DMS153 treated with DMSO at 0.1 percent for 48 hours (cell line): ENCODE measurements at regions not wholly inside any gene's neighbourhood (a gene's known extent, or its start where the extent isn't known, plus 50 kb on each side); places are given as distances from the start of the nearest gene placed in this dataset.

Experiments used
- DNase-seq: peaks from one replicate; lab custom pipeline; 2025; ENCODE audit not compliant: unreplicated experiment; lab: John Stamatoyannopoulos, UW

DNA sequence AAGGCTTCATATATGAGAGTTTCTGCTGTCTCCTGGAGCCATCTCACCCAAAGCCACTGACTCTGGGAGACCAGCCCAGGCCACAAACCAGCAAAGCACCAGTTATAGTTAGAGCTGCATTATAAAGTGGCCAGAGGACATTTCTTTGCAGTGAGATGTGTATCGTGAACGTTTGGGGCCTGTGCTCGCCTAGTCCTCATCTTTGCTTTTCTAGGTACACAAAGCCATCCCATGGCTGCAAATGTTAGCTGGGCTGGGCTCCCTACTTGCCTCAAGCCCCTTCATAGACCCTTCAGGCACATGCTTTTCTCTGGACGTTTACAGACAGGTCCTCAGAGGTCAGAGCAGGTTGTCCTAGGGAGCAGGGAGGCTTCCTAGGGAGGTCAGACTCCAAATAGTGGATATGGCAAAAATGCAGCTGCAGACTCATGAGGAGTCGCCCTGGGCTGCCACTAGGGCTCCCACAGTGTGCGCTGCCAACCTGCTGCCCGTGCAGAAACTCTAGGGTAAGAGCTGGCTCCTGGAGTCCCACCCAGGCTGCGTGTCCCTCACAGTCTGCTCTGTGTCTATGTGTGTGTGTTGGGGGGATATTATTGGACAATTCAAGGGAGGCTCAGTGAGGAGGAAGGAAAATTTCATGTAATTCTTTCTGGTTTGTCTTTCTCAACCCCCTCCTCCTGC lies 141.0 kb downstream of the RPIA start:
- no peak for DNase-seq

DNA sequence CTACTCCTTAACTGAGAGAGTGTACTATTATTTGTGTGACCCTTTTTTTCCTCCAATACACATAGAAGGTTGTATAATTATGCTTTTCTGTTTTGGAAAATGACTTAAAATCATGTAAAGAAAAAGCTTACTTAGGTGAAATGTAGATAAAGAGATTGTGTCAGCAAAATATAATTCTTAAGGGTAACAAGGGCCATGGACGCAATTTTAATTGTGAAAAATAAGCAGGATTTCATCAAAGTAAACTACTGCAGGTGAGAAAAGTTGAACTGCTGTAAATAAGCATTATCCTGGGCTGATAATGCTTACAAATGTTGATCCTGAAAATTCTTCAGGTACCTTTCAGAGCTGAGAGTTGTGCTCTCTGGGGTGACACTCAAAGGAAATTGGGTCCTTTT lies 141.5 kb downstream of the RPIA start:
- DNase-seq = no peak

DNA sequence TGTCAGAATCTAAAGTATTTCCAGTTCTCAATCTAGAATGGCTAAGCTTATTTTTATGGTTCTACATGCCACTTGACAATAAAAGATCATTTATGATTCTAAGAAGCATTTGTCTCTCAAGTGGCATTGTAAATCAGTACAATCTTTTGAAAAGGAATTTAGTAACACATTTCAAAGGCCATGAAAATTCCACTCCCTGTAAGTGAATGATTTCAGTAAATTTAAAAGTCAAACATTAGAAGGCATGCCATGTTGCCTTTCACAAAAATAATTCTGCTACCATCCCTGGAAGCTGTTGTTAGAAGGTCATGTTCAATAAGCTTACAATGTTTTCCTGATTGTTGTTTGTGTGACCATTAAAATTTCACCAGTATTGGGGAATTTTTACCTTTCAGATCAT lies 142.9 kb downstream of the RPIA start:
- no peak for DNase-seq

DNA sequence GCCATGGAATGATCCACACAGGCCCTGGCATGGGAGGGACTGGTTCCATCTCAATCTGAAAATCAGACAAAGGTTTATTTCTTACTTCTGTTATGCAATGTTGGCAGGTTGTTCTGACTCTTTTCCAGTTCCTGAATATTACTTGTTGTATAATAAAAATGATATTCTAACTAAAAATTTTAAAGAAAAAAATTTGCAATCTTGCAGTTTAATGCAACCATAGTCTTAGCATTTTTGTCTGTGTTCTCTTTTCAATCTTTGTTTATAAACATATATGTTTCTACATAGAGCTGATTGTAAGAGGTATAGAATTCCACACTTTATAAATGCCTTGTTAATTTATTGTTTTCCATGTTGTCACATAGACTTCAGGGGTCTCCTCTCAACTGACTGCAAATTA lies 143.4 kb downstream of the RPIA start:
- no peak for DNase-seq

DNA sequence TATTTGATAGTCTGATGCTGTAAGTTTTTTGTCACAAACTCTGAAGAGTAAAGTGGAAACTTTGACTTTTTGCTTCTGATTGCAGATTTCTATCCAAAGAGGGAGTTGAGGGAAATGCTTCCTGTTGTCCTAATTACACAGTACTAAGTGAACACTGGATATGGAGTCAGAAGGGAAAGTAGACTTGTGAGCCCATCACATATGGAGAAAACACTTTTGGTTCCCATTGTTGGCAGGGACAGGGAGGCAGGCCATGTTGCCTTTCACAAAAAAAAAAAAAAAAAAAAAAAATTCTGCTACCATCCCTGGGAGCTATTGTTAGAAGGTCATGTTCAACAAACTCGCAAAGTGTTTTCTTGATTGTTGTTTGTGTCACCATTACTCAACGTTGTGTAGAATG lies 144.3 kb downstream of the RPIA start:
- no peak for DNase-seq

DNA sequence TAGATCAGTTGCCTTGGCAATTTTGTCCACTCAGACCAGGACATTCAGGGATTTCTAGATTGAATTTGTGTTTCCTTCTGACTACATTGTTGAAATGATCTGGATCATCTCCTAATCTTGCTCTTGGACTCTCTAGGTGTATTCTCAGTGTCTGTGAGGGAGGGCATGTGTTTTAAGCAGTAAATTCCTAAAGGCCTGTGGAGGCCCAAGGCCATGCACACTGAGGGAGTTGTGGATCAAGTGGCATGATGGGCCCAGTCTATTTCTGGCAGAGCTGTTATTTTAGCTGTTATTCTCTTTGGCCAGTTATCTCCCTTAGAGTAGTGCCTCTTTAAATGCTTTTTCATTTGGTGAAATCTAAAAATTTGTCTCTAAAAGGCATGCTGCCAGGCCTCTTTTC lies 144.9 kb downstream of the RPIA start:
- DNase-seq = no peak

DNA sequence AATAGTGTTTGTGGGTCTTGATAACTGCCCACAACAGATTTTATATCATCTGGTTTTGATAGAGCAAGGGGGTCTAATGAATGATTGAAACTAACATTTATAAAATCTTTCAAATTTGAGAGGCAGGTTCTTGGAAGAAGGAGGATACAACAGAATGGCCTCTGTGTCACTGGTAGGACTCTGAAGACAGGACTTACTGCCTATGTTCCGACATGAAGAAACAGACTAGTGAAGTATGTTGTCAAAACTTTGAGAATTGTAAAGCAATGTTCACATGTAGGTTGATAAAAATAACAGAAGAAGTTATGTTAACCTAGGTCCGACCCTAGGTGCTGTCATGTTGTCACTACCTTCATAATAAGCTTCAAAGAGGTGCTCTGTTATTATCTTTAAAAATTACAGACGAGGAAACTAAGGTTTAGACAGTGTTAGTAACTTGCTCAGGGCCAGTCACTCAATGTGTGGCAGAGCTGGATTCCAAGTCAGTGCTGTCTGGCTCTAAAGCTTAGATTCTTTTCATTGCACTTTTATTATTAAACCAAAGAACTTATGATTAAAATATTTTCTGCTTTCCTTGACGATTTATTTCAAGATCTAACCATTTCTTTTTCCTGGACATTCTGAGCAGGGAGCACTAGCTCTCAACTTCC lies 146.2 kb downstream of the RPIA start:
- no peak for DNase-seq

DNA sequence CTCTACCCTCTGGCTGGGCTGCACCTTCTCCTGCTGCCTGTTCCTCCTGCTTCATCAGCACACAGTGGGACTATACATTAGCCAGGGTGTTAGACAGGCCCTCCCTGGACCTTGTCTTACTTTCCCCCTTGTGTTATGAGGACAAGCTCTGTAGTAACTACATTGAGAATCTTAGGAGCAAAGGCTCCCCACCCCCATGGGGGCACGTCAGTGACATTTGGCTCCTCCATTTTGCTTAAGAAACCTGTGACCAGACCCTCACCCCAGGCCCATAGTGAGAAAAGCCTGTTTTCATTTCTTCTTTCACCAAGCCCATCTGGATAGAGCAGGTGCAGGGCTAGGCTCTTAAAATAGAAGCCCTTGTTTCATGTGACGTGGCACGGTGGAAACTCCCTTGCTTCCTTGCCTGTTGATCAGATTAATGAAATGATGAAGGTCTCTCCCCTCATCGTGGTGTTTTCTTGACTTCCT lies 146.7 kb downstream of the RPIA start:
- DNase-seq = no peak

DNA sequence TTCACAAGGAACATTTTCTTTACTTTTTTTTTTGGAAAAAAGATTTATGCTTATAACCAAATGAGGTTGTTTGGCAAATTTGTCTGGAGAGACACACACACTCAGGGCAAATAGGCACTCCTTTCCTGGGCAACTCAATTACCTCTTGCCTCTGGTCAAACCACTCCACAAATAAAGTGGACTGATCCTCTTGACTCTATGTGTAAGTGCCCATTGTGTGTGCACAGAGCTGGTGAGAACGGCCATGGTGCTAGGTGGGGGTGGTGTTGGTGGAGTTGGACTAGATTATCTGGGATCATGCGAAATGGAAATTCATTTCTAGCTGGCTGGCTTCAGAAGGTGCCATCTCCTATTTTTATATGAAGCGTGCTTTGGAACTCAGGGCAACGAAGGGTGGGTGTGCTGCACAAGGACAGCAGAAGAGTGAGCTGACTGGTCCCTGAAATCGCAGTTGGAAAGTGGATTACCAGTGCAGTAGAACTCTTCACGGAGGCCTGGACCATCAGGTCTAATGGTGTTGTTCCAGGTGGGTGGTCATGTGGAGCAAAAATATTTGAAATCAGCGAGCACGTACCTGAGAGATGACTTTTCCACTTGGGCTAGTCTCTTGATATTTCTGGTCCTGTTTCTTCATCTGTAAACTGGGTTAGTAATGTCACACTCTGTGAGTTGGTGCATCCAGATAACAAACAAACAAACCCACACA lies 149.9 kb downstream of the RPIA start:
- DNase-seq = no peak

DNA sequence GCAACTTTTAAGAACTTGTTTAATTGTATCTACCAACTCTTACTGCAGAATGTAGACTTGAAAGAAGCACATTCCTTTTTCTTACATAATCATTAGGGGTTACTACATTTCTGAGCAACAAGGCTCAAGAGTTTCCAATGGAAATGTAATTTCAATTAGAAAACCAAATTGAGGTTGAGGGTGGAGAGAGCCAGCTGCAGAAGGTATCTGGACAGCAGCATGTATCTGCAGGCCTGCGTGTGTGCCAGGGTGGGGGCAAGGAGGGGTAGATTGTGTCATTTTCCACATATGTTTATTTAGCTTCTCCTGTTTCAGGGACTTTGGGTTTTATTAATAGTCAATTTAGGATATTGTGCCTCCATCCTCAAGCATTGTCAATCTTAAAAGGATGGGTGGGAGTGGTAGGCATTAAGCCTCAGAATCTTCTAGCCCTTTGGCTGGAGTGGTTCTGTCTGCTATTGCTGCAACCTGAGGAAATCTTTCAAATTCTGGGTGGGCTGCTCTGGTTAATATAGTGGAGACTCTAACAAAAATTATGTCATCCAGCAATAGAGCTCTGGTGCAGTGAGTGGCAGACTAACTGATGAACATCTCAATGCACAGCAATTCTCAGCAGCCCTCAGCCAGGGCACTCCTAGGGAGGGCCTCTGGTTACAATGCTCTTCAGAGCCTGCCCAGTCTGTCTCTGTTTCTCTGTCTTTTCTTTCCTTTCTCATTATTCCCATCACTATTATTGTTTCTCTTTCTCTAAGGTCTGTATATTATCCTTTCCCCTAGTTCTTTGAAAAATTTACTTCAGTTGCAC lies 151.4 kb downstream of the RPIA start:
- no peak for DNase-seq

DNA sequence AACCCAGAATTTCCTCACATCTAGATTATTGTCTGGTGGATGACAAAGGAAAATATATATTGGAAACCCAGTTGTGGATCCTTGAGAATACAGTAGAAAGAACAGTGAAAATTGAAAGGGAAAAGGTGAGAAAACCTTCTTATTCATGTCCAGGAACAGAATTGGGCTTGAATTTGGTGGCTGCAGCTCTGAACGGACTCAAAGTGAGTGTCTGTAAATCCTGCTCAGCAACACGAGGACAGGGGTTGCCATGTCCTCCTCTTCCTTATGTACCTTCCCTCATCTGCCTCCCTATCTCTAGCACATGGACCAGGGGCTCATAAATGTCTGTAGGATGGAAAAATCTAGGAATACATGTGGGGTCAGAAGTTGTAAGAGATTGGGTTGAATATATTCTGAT lies 152.2 kb downstream of the RPIA start:
- DNase-seq = no peak

DNA sequence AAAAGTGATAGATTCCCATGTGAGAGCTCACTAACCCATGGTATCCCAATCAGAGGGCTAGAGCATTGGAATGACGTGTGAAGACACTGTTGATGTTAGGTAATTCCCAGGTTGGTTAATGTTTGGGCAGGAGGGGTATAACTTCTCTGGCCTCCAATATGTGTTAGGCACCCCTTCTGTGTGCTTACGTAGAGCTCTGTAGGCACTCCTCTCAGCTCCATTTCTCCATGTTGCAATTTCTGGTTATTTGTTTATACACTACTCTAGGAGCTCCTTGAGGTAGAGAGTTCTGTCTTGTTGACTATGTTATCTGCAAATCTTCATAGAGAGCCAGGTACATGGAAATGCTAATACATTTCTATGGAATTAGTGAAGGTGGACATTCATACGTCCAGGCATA lies 153.5 kb downstream of the RPIA start:
- no peak for DNase-seq

DNA sequence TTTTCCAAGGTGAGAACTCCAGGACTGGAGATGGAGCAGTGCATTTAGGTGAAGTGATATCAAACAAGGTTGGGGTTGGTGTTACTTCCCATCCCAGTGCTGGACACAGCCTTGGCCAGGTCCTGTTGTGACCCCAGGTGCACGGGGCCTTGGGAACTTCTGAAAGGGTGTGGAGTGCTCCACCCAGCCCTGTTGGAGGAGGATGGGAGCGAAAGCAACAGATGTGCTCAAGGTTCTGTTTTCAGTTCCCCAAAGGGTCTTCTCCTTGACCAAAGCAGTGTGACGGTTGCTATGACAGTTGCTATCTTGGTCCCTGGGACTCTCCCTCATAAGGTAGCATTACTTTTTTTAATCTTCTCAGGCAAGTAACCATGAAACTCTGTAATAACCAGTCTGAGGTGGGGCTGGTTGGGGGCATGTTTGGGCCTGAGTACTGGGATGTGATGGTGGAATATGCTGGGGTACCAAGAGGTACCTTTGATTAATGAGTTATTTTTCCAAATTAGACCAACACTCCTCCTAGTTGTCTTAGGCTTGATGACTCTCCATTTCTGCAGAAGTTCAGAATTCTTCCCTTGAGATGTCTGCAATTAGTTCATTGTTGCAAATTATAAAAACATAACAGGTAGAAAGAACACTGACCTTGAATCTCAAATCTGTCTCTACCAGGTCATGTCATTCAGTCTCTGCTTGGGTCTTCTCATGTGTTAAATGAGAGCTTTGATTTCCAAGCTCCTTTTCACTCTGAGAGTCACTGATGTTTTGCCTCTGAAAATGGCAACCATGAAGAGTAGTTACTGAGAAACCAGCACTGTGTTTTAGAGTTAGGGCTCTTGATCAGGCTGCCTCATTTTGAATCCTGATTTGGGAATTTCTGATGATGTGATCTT lies 154.5 kb downstream of the RPIA start:
- DNase-seq = no peak

DNA sequence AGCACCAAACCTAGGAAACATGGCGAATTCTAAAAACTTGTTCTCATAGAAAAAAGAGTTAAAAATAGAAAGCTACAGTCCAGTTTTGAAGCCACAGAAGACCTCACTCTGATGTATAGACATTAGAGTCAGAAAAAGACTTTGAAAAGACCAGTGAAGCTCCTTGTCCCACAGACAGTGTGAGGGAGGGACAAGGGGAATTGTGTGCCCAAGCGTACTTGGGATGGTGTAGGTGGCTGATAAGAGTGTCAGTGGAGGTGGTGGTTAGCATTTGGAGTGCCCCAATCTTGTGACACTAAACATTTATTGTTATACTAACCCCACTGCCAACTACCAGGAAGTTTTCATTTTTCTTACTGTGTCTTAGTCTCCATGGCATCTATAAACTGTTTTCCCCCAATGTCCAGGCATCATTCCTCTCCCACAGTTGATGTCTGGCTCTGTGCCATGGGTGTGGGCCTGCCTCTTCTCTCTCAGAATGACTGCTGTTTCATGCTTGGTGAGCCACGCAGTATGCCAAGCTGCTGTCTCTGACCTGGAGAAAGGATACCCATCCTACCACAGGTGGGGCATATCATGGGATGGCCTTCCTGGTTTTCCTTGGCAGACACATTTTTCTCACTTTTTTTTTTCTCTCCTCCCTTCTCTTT lies 161.4 kb downstream of the RPIA start:
- no peak for DNase-seq

DNA sequence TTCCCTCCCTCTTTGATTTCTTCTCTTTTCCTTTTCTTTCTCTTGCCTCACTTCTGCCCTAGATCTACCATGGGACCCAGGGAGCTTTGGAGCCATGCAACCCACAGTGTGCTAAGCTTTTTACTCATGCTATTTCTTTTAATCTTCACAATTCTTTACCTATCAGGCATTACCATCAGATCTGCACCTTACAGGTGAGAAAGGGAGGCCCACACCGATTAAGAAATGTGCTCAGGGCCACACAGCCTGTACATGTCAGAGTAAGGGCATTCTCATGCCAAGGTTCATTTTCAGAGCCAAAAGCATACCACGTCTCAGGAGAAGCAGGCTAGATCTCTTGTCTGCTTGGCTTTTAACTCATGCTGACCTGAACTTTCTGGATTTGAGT lies 161.9 kb downstream of the RPIA start:
- DNase-seq = no peak

DNA sequence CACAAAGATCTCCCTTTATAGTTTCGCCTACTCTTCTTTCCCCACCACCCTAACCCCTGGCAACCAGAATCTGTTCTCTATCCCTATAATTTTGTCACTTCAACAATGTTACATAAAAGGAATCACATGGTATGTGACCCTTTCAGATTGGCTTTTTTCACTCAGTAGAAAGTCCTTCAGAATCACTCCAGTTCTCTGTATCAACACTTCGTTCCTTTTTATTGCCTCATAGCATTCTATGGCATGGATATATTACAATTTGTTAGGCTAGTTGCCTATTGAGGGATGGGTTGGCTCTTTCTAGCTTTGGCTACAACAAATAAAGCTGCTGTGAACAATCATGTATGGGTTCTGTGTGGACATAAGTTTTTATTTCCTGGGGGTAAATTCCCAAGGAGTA lies 163.1 kb downstream of the RPIA start:
- no peak for DNase-seq

DNA sequence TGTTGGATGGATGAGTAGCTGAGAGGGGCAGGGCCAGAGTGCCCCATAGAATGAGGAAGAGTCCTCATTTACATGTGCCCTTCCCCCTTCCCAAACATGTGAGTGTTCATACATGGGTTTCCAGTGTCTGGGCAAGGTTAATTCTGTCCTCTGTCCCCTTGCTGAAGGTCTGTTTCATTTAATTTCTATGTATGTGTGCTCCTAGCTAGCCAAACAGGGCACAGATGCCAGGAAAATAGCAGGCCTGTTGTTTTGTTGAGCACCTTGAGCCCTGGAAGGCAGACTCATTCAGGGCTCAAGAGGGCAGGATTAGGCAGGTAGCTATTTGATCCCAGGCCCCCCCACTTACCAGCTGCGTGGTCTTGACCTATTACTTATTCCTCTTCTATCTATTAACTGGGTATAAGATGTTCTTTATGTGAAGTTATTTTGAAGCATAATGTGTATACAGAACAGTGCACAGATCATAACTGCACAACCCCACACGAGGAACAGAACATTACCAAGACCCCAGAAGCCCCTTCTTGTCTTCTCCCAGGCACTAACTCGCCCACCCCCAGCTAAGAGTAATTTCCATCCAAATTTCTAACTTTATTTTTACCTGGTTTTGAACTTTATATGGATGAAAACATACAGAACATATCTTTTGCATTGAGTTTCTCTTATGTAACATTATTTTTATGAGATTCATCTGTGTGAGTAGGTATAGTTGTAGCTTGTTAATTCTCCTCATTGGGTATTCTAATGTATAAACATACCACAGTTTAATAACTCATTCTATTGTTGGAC lies 164.3 kb downstream of the RPIA start:
- no peak for DNase-seq

DNA sequence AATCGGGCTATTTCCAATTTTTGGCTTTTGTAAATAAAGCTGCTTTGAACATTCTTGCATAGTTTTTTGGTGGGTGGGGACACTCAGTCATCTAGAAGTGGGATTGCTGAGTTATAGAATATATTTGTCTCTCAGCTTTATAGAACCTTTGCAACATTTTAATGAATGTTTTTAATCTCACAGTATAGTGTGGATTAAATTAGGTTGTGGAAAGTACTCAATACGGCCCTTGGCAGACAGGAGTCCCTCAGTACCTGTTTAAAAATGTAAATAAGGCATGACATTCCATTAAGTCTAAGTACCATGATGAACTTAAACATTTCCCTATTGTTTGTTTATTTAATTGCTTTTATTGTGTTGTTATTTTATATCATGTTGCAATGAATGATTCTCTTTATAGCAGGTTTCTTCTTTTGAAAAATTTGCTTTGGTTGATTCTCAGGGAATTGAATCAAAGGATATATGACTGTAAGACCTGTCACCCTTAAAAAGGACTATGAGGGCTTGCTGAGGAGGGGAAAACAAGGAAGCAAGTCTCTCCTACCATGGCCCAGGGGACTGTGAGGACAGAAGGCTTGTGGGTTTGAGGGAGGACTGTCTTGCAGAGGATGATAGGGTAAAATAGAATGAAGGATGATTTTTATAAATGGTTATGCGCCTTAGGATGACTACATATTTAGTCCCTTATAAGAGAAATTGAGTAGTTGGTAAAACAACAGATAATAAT lies 165.1 kb downstream of the RPIA start:
- no peak for DNase-seq
